ENCODE measurements at regions not wholly inside any gene's neighbourhood (a gene's known extent, or its start where the extent isn't known, plus 50 kb on each side); places are given as distances from the start of the nearest gene placed in this dataset.

DNA sequence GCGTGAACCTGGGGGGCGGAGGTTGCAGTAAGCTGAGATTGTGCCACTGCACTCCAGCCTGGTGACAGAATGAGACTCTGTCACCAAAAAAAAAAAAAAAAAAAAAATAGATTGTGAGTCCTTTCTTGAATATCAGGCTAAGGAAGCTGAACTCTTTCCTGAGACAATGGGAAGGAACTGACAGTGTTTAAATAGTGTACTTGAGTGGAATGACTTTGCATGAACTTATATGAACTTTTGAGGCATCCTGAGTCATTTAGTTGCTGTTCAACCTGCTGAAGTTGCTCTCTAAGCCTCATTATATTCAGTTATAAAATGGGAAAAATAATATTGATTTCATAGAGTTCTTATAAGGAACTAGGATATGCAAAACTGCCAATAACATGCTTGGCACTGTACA is 79.3 kb upstream of the LIMCH1 start:
- no peaks in the 10 kb centered on the region for H3K4me1 ChIP-seq (ENCODE audit: control insufficient read depth, extremely low read depth, insufficient read depth, low read length)
- no peak overlapping the region for H3K27ac ChIP-seq (ENCODE audit: insufficient read depth, low read depth, low read length)
- intact Hi-C loops (cut with micrococcal nuclease) = no loop called here
- no peak overlapping the region for H3K4me2 ChIP-seq (ENCODE audit: insufficient read depth, low read length)
- H3K36me3 ChIP-seq (ENCODE audit: control insufficient read depth in 2 of 2, extremely low read depth in 1 of 2, insufficient read depth in 2 of 2, low read length in 2 of 2) = no peaks in the 10 kb centered on the region
- POLR2A ChIA-PET = no interaction called here
- TF ChIP-seq GATA2 (IDR thresholded peaks at IDR 0.05; ENCODE audit: insufficient read depth, insufficient read length, low read depth, low read length) = no peak
- TF ChIP-seq, protein P1, sequence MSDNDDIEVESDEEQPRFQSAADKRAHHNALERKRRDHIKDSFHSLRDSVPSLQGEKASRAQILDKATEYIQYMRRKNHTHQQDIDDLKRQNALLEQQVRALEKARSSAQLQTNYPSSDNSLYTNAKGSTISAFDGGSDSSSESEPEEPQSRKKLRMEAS (IDR thresholded peaks at IDR 0.05; ENCODE audit: insufficient read depth, insufficient read length) = no peak
- TF ChIP-seq EZH2 (IDR thresholded peaks at IDR 0.05; ENCODE audit: borderline replicate concordance, low read depth, low read length, severe bottlenecking) = no peak
- no TSS peak for BruUV-seq (replicated peaks)
- H2AFZ ChIP-seq (ENCODE audit: low read depth, low read length) = no peak overlapping the region
- H3K79me2 ChIP-seq (ENCODE audit: control insufficient read depth, insufficient read depth, low read length) = no peaks in the 10 kb centered on the region
- no peaks in the 10 kb centered on the region for H3K9me3 ChIP-seq (replicated peaks; ENCODE audit: control insufficient read depth, insufficient read depth, low read length)
- no peak overlapping the region for H3K9ac ChIP-seq (replicated peaks; ENCODE audit: extremely low read depth, insufficient read depth, low read length)
- CTCF ChIA-PET = interaction anchor here (0.7 to 1.4 kb wide), 3 partner anchors 13 to 473 kb away, joined by 3 to 5 read pairs (median 3); no protein-coding TSS in a partner anchor
- H4K20me1 ChIP-seq (replicated peaks; ENCODE audit: control insufficient read depth, extremely low read depth, insufficient read depth, low read length) = no peaks in the 10 kb centered on the region
- no peak overlapping the region for H3K4me3 ChIP-seq (replicated peaks in 1 of 3; ENCODE audit: insufficient read depth in 1 of 3, low read depth in 1 of 3, low read length in 3 of 3)
- dilution Hi-C loops (cut with MboI; ENCODE audit: extremely low pct_ligation_motif_present, low sequenced_read_pairs) = no loop called here
- peaks cover 8 to 14% of the 10 kb centered on the region in 2 experiments for H3K27me3 ChIP-seq (ENCODE audit: control insufficient read depth in 2 of 2, insufficient read depth in 2 of 2, low read length in 2 of 2)
- H3K9me1 ChIP-seq (replicated peaks; ENCODE audit: control insufficient read depth, extremely low read depth, insufficient read depth, low read length) = no peaks in the 10 kb centered on the region
- FAIRE-seq = no peak
- DNase-seq (ENCODE audit: low read depth, low spot score) = no peak

- dilution Hi-C loops (cut with MboI; ENCODE audit: extremely low pct_ligation_motif_present, low sequenced_read_pairs) (no loop called here), intact Hi-C loops (cut with micrococcal nuclease) (no loop called here)
- TF ChIP-seq EZH2 (IDR thresholded peaks at IDR 0.05; ENCODE audit: borderline replicate concordance, low read depth, low read length, severe bottlenecking) (no peak), CTCF (IDR thresholded peaks at IDR 0.05; ENCODE audit: extremely low read depth in 1 of 2, insufficient read depth in 1 of 2, low read depth in 1 of 2, low read length in 2 of 2) (no peak), MYC (IDR thresholded peaks at IDR 0.05; ENCODE audit: low read depth, low read length) (no peak), GATA2 (IDR thresholded peaks at IDR 0.05; ENCODE audit: insufficient read depth, insufficient read length, low read depth, low read length) (no peak), POLR2AphosphoS5 (IDR thresholded peaks at IDR 0.05; ENCODE audit: insufficient read depth, low read depth, low read length) (no peak)
- H3K36me3 ChIP-seq (ENCODE audit: control insufficient read depth in 2 of 2, extremely low read depth in 1 of 2, insufficient read depth in 2 of 2, low read length in 2 of 2) = no peaks in the 10 kb centered on the region
- H3K4me1 ChIP-seq (ENCODE audit: control insufficient read depth, extremely low read depth, insufficient read depth, low read length) = no peaks in the 10 kb centered on the region
- no peak overlapping the region for H3K9ac ChIP-seq (replicated peaks; ENCODE audit: extremely low read depth, insufficient read depth, low read length)
- no peaks in the 10 kb centered on the region for H3K9me1 ChIP-seq (replicated peaks; ENCODE audit: control insufficient read depth, extremely low read depth, insufficient read depth, low read length)
- H2AFZ ChIP-seq (ENCODE audit: low read depth, low read length) = no peak overlapping the region
- ChIA-PET POLR2A (no interaction called here), CTCF (interaction anchor here (1.9 kb wide), 1 partner anchor 201 kb away, joined by 5 read pairs; no protein-coding TSS in a partner anchor)
- H3K4me3 ChIP-seq (replicated peaks in 1 of 3; ENCODE audit: insufficient read depth in 1 of 3, low read depth in 1 of 3, low read length in 3 of 3) = no peak overlapping the region
- FAIRE-seq (no peak), DNase-seq (ENCODE audit: low read depth, low spot score) (no peak)
- no TSS peak for BruUV-seq (replicated peaks)
- peaks cover 7 to 9% of the 10 kb centered on the region in 2 experiments for H3K27me3 ChIP-seq (ENCODE audit: control insufficient read depth in 2 of 2, insufficient read depth in 2 of 2, low read length in 2 of 2)
- H3K9me3 ChIP-seq (replicated peaks; ENCODE audit: control insufficient read depth, insufficient read depth, low read length) = no peaks in the 10 kb centered on the region
- H3K4me2 ChIP-seq (ENCODE audit: insufficient read depth, low read length) = no peak overlapping the region
- H3K79me2 ChIP-seq (ENCODE audit: control insufficient read depth, insufficient read depth, low read length) = no peaks in the 10 kb centered on the region
- no peak overlapping the region for H3K27ac ChIP-seq (ENCODE audit: insufficient read depth, low read depth, low read length)
- H4K20me1 ChIP-seq (replicated peaks; ENCODE audit: control insufficient read depth, extremely low read depth, insufficient read depth, low read length) = no peaks in the 10 kb centered on the region
These were observed 77.3 kb upstream of the LIMCH1 start for GRCh38 chr4:41460641-41461040.

Data from endothelial cell of umbilical vein (primary cell).